VCaP (cell line): ENCODE measurements at regions not wholly inside any gene's neighbourhood (a gene's known extent, or its start where the extent isn't known, plus 50 kb on each side); places are given as distances from the start of the nearest gene placed in this dataset.

Experiments used
- H3K27ac ChIP-seq: fragments of 450-650 bp; 2 replicates; pipeline ENCODE4 v1.5.1; 2017
- CTCF ChIP-seq: fragments of 450-650 bp; conservative IDR thresholded peaks from 2 replicates; pipeline ENCODE4 v1.5.1; 2017; ENCODE audit warnings: mild to moderate bottlenecking, moderate library complexity

GRCh38 chr4:106476741-106477140, 108.2 kb upstream of the GIMD1 start:
- TF ChIP-seq CTCF = no peak
- no peak overlapping the region for H3K27ac ChIP-seq

- no peak for TF ChIP-seq CTCF
- no peak overlapping the region for H3K27ac ChIP-seq
Observed at GRCh38 chr4:106473515-106473914, 104.9 kb upstream of the GIMD1 start.

- no peak for TF ChIP-seq CTCF
- H3K27ac ChIP-seq = no peak overlapping the region
Observed at GRCh38 chr4:106471151-106471550, 102.6 kb upstream of the GIMD1 start.

- H3K27ac ChIP-seq = no peak overlapping the region
- no peak for TF ChIP-seq CTCF
Observed at GRCh38 chr4:106463622-106464021, 95.0 kb upstream of the GIMD1 start.

DNA sequence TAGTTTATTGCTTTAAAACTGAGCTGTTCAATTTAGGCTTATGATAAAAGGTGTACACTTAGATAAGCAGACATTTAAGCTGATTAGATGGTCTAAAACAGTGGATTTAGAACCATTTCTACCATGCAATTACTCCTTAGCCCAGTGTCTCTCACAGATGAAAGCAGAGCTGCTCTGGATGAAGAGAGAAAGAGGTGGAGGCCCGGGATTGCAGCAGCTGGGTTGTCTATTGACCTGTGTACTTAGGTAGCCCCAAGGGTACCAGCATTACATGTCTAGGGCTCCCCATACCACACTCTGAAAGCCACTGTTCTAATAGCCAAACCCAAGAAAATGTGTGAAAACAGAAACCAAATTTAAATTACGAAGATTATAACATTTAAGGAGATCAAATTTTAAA, 86.0 kb upstream of the GIMD1 start:
- no peak for TF ChIP-seq CTCF
- H3K27ac ChIP-seq = no peak overlapping the region

GRCh38 chr4:106454021-106454420, 85.4 kb upstream of the GIMD1 start:
- no peak overlapping the region for H3K27ac ChIP-seq
- no peak for TF ChIP-seq CTCF

DNA sequence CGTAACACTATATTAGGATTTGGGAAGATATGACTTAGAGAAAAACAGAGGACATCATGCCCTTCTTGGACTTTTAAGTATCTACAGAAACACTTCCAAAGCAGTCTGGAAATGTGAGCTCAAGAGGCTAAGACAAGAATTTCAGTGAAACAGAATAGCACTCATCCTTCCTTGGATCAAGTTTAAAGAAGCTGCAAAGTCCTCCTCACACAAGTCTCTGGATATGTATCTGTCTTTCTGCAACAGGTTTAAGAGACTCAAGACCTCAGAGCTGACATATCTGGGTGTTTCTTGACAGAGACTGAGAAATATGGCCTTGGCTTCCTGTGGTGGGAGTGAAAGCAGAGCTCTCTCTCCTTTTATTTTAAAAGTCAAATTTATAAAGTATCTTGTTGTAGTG, 82.5 kb upstream of the GIMD1 start:
- no peak for TF ChIP-seq CTCF
- H3K27ac ChIP-seq = no peak overlapping the region

GRCh38 chr4:106450249-106450648, 81.7 kb upstream of the GIMD1 start:
- no peak overlapping the region for H3K27ac ChIP-seq
- no peak for TF ChIP-seq CTCF
